ENCODE measurements at regions not wholly inside any gene's neighbourhood (a gene's known extent, or its start where the extent isn't known, plus 50 kb on each side); places are given as distances from the start of the nearest gene placed in this dataset.

DNA sequence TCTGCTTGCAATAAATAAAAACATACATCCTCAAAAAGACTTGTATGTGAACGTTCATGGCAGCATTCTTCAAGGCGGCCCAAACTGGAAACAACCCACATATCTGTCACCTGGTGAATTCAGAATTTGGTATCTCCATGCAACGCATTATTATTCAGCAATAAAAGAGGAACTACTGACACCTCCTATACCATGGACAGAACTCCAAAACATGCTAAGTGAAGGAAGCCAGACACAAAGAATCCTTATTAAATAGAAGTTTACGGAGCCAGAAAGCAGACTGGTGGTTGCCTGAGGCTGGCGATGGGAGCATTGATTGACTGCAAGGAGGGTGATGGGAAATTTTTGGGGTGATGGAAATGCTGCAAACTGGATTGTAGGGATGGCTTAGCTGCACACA lies 530.8 kb upstream of the DPP6 start:
- Mint-ChIP-seq H3K27ac (ENCODE audit: unreplicated experiment) (no peak overlapping the region), H3K4me3 (ENCODE audit: unreplicated experiment) (no peak overlapping the region), H3K27me3 (ENCODE audit: low read depth, unreplicated experiment) (no peaks in the 10 kb centered on the region), H3K9me3 (ENCODE audit: unreplicated experiment) (peaks cover 19% of the 10 kb centered on the region), H3K4me1 (ENCODE audit: low read depth, unreplicated experiment) (no peaks in the 10 kb centered on the region), H3K36me3 (ENCODE audit: low read depth, unreplicated experiment) (no peaks in the 10 kb centered on the region)
- no peaks in the 10 kb centered on the region for H3K79me2 ChIP-seq (ENCODE audit: insufficient read depth, low read length)
- FAIRE-seq = no peak
- no peaks in the 10 kb centered on the region for H4K20me1 ChIP-seq (ENCODE audit: insufficient read depth, low read length)
- H2AFZ ChIP-seq (ENCODE audit: low read depth, low read length) = no peak overlapping the region
- H3K9ac ChIP-seq (ENCODE audit: low read length) = no peak overlapping the region
- H3K4me3 ChIP-seq (ENCODE audit: insufficient read depth, low read depth, low read length) = no peak overlapping the region
- H3K36me3 ChIP-seq (ENCODE audit: insufficient read depth, low read length) = no peaks in the 10 kb centered on the region
- no peak overlapping the region for H3K4me2 ChIP-seq (ENCODE audit: low read length)
- no peaks in the 10 kb centered on the region for H3K4me1 ChIP-seq (ENCODE audit: insufficient read depth, low read length)
- TF ChIP-seq CTCF (IDR thresholded peaks at IDR 0.05; ENCODE audit: insufficient read depth, low read depth, low read length) = no peak
- no peak for TF ChIP-seq EZH2 (IDR thresholded peaks at IDR 0.05; ENCODE audit: insufficient read depth, low read length)
- H3K27ac ChIP-seq (ENCODE audit: low read depth, low read length) = no peak overlapping the region
- no peaks in the 10 kb centered on the region for H3K27me3 ChIP-seq (ENCODE audit: insufficient read depth, low read length)
- DNase-seq (ENCODE audit: low read depth) = no peak
- no peaks in the 10 kb centered on the region for H3K9me3 ChIP-seq (ENCODE audit: insufficient read depth, low read depth, low read length)

GRCh38 chr7:153522261-153522660 lies 529.9 kb upstream of the DPP6 start:
- Histone ChIP-seq H4K20me1 (ENCODE audit: insufficient read depth, low read length) (no peaks in the 10 kb centered on the region), H3K4me3 (ENCODE audit: insufficient read depth, low read depth, low read length) (no peak overlapping the region), H3K9me3 (ENCODE audit: insufficient read depth, low read depth, low read length) (no peaks in the 10 kb centered on the region), H3K4me1 (ENCODE audit: insufficient read depth, low read length) (no peaks in the 10 kb centered on the region), H3K36me3 (ENCODE audit: insufficient read depth, low read length) (no peaks in the 10 kb centered on the region), H3K79me2 (ENCODE audit: insufficient read depth, low read length) (no peaks in the 10 kb centered on the region), H3K9ac (ENCODE audit: low read length) (no peak overlapping the region), H2AFZ (ENCODE audit: low read depth, low read length) (no peak overlapping the region), H3K27me3 (ENCODE audit: insufficient read depth, low read length) (no peaks in the 10 kb centered on the region), H3K4me2 (ENCODE audit: low read length) (no peak overlapping the region), H3K27ac (ENCODE audit: low read depth, low read length) (no peak overlapping the region)
- peaks cover 19% of the 10 kb centered on the region for H3K9me3 Mint-ChIP-seq (ENCODE audit: unreplicated experiment)
- no peaks in the 10 kb centered on the region for H3K27me3 Mint-ChIP-seq (ENCODE audit: low read depth, unreplicated experiment)
- H3K36me3 Mint-ChIP-seq (ENCODE audit: low read depth, unreplicated experiment) = no peaks in the 10 kb centered on the region
- DNase-seq (ENCODE audit: low read depth) (no peak), FAIRE-seq (no peak)
- H3K4me3 Mint-ChIP-seq (ENCODE audit: unreplicated experiment) = no peak overlapping the region
- no peaks in the 10 kb centered on the region for H3K4me1 Mint-ChIP-seq (ENCODE audit: low read depth, unreplicated experiment)
- no peak for TF ChIP-seq CTCF (IDR thresholded peaks at IDR 0.05; ENCODE audit: insufficient read depth, low read depth, low read length)
- no peak overlapping the region for H3K27ac Mint-ChIP-seq (ENCODE audit: unreplicated experiment)

- H3K36me3 ChIP-seq (ENCODE audit: insufficient read depth, low read length) = no peaks in the 10 kb centered on the region
- H3K36me3 Mint-ChIP-seq (ENCODE audit: low read depth, unreplicated experiment) = no peaks in the 10 kb centered on the region
- H4K20me1 ChIP-seq (ENCODE audit: insufficient read depth, low read length) = no peaks in the 10 kb centered on the region
- H3K27me3 ChIP-seq (ENCODE audit: insufficient read depth, low read length) = no peaks in the 10 kb centered on the region
- no peak overlapping the region for H3K4me2 ChIP-seq (ENCODE audit: low read length)
- H3K27ac ChIP-seq (ENCODE audit: low read depth, low read length) = no peak overlapping the region
- H3K4me3 Mint-ChIP-seq (ENCODE audit: unreplicated experiment) = no peak overlapping the region
- no peaks in the 10 kb centered on the region for H3K4me1 Mint-ChIP-seq (ENCODE audit: low read depth, unreplicated experiment)
- no peak overlapping the region for H3K9ac ChIP-seq (ENCODE audit: low read length)
- H3K27ac Mint-ChIP-seq (ENCODE audit: unreplicated experiment) = no peak overlapping the region
- FAIRE-seq (no peak), DNase-seq (ENCODE audit: low read depth) (no peak)
- H3K4me1 ChIP-seq (ENCODE audit: insufficient read depth, low read length) = no peaks in the 10 kb centered on the region
- TF ChIP-seq CTCF (IDR thresholded peaks at IDR 0.05; ENCODE audit: insufficient read depth, low read depth, low read length) = no peak
- no peak for TF ChIP-seq EZH2 (IDR thresholded peaks at IDR 0.05; ENCODE audit: insufficient read depth, low read length)
- peaks cover 22% of the 10 kb centered on the region for H3K9me3 Mint-ChIP-seq (ENCODE audit: unreplicated experiment)
- H3K4me3 ChIP-seq (ENCODE audit: insufficient read depth, low read depth, low read length) = no peak overlapping the region
- no peaks in the 10 kb centered on the region for H3K27me3 Mint-ChIP-seq (ENCODE audit: low read depth, unreplicated experiment)
- no peak overlapping the region for H2AFZ ChIP-seq (ENCODE audit: low read depth, low read length)
- H3K9me3 ChIP-seq (ENCODE audit: insufficient read depth, low read depth, low read length) = no peaks in the 10 kb centered on the region
- H3K79me2 ChIP-seq (ENCODE audit: insufficient read depth, low read length) = no peaks in the 10 kb centered on the region
These were observed 528.7 kb upstream of the DPP6 start for GRCh38 chr7:153523320-153524015.
